ENCODE measurements at regions not wholly inside any gene's neighbourhood (a gene's known extent, or its start where the extent isn't known, plus 50 kb on each side); places are given as distances from the start of the nearest gene placed in this dataset.

- no peak for ATAC-seq
- no peak for TF ChIP-seq ARNTL (CRISPR knock-in tag; IDR thresholded peaks at IDR 0.05; ENCODE audit: borderline replicate concordance, low read depth)
- TF ChIP-seq ZC3H10 (CRISPR knock-in tag; IDR thresholded peaks at IDR 0.05): no peak
- TF ChIP-seq CSDC2 (CRISPR knock-in tag; IDR thresholded peaks at IDR 0.05): no peak
- no peak for TF ChIP-seq GLIS3 (CRISPR knock-in tag; IDR thresholded peaks at IDR 0.05)
- no peak for TF ChIP-seq ISL1 (CRISPR knock-in tag; IDR thresholded peaks at IDR 0.05)
- TF ChIP-seq ZNF70 (CRISPR knock-in tag; IDR thresholded peaks at IDR 0.05): no peak
- no peak for TF ChIP-seq ESRRG (CRISPR knock-in tag; IDR thresholded peaks at IDR 0.05)
- TF ChIP-seq ZNF565 (CRISPR knock-in tag; conservative IDR thresholded peaks at IDR 0.05; ENCODE audit: low read depth): no peak
- TF ChIP-seq CSRNP3 (CRISPR knock-in tag; IDR thresholded peaks at IDR 0.05): no peak
- TF ChIP-seq RARB (CRISPR knock-in tag; IDR thresholded peaks at IDR 0.05): no peak
- TF ChIP-seq OSR1 (CRISPR knock-in tag; IDR thresholded peaks at IDR 0.05): no peak
- no peak for TF ChIP-seq ZFP3 (CRISPR knock-in tag; IDR thresholded peaks at IDR 0.05)
- TF ChIP-seq ZNF8 (CRISPR knock-in tag; IDR thresholded peaks at IDR 0.05): no peak
- no peak for TF ChIP-seq TSHZ2 (CRISPR knock-in tag; IDR thresholded peaks at IDR 0.05)
- TF ChIP-seq CREB5 (CRISPR knock-in tag; IDR thresholded peaks at IDR 0.05; ENCODE audit: low read depth): no peak
- TF ChIP-seq PPARA (CRISPR knock-in tag; IDR thresholded peaks at IDR 0.05; ENCODE audit: borderline replicate concordance): no peak
- no peak for TF ChIP-seq TOX (CRISPR knock-in tag; IDR thresholded peaks at IDR 0.05; ENCODE audit: borderline replicate concordance)
These were observed 142.0 kb upstream of the CHD1 start for GRCh38 chr5:99070822-99071221.

GRCh38 chr5:99070362-99070761 lies 141.6 kb upstream of the CHD1 start:
- no peak for ATAC-seq
- TF ChIP-seq ZNF70 (CRISPR knock-in tag; IDR thresholded peaks at IDR 0.05) (no peak), CSRNP3 (CRISPR knock-in tag; IDR thresholded peaks at IDR 0.05) (no peak), ZNF565 (CRISPR knock-in tag; conservative IDR thresholded peaks at IDR 0.05; ENCODE audit: low read depth) (no peak), GLIS3 (CRISPR knock-in tag; IDR thresholded peaks at IDR 0.05) (no peak), CREB5 (CRISPR knock-in tag; IDR thresholded peaks at IDR 0.05; ENCODE audit: low read depth) (no peak), TSHZ2 (CRISPR knock-in tag; IDR thresholded peaks at IDR 0.05) (no peak), CSDC2 (CRISPR knock-in tag; IDR thresholded peaks at IDR 0.05) (no peak), BACH2 (CRISPR knock-in tag; IDR thresholded peaks at IDR 0.05; ENCODE audit: borderline replicate concordance) (no peak), PPARA (CRISPR knock-in tag; IDR thresholded peaks at IDR 0.05; ENCODE audit: borderline replicate concordance) (no peak)

Measured in SK-N-SH treated with all-trans-retinoic acid at 6 μM for 48 hours (cell line).